WERI-Rb-1 (cell line): ENCODE measurements at regions not wholly inside any gene's neighbourhood (a gene's known extent, or its start where the extent isn't known, plus 50 kb on each side); places are given as distances from the start of the nearest gene placed in this dataset.
A peak's percentile ranks its signal among the peaks of the same experiment; 100 is the strongest.
"Not testable (repeated sequence)": the region's sequence is repeated elsewhere in the genome, so short reads cannot be mapped to it uniquely, and the experiment has no call there.

Source experiments
- DNase-seq: peaks from one replicate; pipeline ENCODE4 v3.0.0-alpha.2; 2020
- H3K27ac ChIP-seq: fragments of 250-450 bp; sonication (Bioruptor Pico); 2 replicates; pipeline ENCODE4 v1.5.1; 2020; ENCODE audit warnings: mild to moderate bottlenecking, moderate library complexity
- H3K27me3 ChIP-seq: fragments of 250-450 bp; sonication (Bioruptor Pico); 2 replicates; pipeline ENCODE4 v1.5.1; 2021; ENCODE audit warnings: mild to moderate bottlenecking, low read depth, moderate library complexity; ENCODE audit not compliant: insufficient read depth, severe bottlenecking
- H3K36me3 ChIP-seq: fragments of 250-450 bp; sonication (Bioruptor Pico); 2 replicates; pipeline ENCODE4 v1.5.1; 2020; ENCODE audit warnings: mild to moderate bottlenecking, moderate library complexity
- H3K4me3 ChIP-seq: 2 replicates; pipeline ENCODE4 v1.5.1; 2011; ENCODE audit warnings: low read depth, mild to moderate bottlenecking, control low read depth, low read length
- H3K9me3 ChIP-seq: fragments of 250-450 bp; sonication (Bioruptor Pico); 2 replicates; pipeline ENCODE4 v1.5.1; 2021; ENCODE audit warnings: mild to moderate bottlenecking, moderate library complexity; ENCODE audit not compliant: severe bottlenecking
- TF ChIP-seq, protein P1 (sequence below): IDR thresholded peaks from 2 replicates; pipeline ENCODE4 v1.5.1; 2011; ENCODE audit warnings: low read depth, mild to moderate bottlenecking, control low read depth, inconsistent platforms, low read length

DNA sequence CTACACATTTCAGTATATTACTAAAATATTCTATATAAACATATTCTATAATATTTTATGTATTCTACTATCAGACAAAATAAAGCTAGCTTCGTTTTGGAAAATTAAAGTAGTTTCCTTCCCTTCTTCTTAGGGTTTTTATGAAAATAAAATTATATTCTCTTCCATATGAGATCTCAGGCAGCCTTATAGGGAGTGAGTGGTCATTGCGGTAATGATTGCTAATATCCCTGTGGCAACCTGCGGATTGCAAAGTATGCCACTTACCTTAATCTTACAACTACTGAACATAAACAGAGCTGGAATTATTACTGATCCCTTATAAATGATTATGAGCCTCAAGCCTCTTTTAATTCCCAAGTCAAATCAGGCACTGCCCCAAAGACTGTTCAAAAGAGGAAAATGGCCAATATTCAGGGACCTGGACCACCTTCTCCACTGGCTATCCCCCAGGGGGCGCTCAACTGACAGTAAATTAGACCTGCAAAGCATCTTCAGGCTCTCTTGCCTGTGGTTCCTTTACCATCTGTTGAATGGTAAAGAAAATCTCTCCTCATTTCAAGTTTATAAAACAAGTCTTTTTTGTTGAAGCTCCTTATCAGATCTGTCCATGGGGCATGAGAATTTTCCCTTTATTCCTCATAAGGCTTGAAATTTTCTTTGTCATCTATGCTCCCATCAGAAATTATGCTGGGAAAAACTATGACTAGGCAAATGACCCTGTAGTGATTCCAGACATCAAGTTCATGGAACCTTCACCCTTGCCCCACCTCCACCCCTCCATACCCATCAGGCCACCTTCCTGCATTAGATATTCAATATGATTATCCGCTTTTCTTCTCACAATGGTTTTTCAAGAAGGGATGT is 163.9 kb downstream of the CEMIP2 start:
- H3K27me3 ChIP-seq = no peaks in the 10 kb centered on the region
- H3K27ac ChIP-seq = no peak overlapping the region
- H3K9me3 ChIP-seq = no peaks in the 10 kb centered on the region
- H3K36me3 ChIP-seq = no peaks in the 10 kb centered on the region
- peak; percentile 79 for DNase-seq
- no peak overlapping the region for H3K4me3 ChIP-seq
- TF ChIP-seq, protein P1, sequence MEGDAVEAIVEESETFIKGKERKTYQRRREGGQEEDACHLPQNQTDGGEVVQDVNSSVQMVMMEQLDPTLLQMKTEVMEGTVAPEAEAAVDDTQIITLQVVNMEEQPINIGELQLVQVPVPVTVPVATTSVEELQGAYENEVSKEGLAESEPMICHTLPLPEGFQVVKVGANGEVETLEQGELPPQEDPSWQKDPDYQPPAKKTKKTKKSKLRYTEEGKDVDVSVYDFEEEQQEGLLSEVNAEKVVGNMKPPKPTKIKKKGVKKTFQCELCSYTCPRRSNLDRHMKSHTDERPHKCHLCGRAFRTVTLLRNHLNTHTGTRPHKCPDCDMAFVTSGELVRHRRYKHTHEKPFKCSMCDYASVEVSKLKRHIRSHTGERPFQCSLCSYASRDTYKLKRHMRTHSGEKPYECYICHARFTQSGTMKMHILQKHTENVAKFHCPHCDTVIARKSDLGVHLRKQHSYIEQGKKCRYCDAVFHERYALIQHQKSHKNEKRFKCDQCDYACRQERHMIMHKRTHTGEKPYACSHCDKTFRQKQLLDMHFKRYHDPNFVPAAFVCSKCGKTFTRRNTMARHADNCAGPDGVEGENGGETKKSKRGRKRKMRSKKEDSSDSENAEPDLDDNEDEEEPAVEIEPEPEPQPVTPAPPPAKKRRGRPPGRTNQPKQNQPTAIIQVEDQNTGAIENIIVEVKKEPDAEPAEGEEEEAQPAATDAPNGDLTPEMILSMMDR = peak; percentile 75

DNA sequence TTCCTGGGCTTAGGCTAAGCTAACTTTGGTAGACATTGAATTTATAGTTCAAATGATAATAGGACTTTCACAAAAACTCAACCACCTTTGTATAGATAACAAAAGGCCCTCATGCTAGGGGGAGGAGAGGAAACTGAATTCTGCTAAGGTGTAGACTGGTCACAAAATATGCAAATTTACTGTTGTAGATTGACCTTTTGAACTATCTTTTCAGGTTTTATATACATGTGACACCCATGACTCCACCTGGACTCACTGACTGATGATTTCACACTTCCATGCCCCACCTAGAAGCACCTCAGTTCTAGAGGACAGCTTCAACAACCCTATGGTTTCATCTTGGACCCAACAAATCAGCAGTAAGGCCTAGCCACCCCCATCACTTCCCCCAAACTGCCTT is 165.7 kb downstream of the CEMIP2 start:
- no peak overlapping the region for H3K27ac ChIP-seq

DNA sequence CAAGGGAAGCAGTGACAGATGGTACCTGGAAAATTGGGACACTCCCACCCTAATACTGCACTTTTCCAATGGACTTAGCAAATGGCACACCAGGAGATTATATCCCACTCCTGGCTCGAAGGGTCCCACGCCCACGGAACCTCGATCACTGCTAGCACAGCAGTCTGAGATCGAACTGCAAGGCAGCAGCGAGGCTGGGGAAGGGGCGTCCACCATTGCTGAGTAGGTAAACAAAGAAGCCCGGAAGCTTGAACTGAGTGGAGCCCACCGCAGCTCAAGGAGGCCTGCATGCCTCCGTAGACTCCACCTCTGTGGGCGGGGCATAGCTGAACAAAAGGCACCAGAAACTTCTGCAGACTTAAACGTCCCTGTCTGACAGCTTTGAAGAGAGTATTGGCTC is 172.6 kb downstream of the CEMIP2 start:
- not testable (repeated sequence) for H3K4me3 ChIP-seq, H3K27me3 ChIP-seq, H3K27ac ChIP-seq, H3K36me3 ChIP-seq, DNase-seq, H3K9me3 ChIP-seq

More for the DNA sequence above, 165.7 kb downstream of the CEMIP2 start:
- H3K27me3 ChIP-seq = no peaks in the 10 kb centered on the region
- no peak for DNase-seq
- no peak overlapping the region for H3K4me3 ChIP-seq
- TF ChIP-seq, protein P1 = no peak
- no peaks in the 10 kb centered on the region for H3K9me3 ChIP-seq
- no peaks in the 10 kb centered on the region for H3K36me3 ChIP-seq

DNA sequence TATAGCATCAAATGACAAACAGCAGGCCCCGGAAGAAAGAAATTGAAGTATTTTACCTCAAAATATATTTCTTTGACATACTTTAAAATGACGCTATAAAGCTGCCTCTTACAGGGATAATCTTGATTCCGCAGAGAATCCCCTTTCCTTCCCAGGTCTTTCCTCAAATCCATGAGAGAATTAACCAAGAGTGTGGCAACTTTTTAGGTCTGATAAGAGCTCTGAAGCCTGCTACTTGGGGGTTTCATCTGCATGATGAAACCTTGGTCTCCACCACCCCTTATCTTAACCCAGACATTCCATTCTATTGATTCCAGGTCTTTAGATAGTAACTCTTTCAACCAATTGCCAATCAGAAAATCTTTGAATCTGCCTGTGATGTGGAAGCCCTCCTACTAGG is 173.8 kb downstream of the CEMIP2 start:
- Histone ChIP-seq H3K36me3 (no peaks in the 10 kb centered on the region), H3K9me3 (no peaks in the 10 kb centered on the region), H3K27ac (no peak overlapping the region), H3K27me3 (no peaks in the 10 kb centered on the region), H3K4me3 (no peak overlapping the region)
- DNase-seq = no peak
- TF ChIP-seq, protein P1 = no peak

DNA sequence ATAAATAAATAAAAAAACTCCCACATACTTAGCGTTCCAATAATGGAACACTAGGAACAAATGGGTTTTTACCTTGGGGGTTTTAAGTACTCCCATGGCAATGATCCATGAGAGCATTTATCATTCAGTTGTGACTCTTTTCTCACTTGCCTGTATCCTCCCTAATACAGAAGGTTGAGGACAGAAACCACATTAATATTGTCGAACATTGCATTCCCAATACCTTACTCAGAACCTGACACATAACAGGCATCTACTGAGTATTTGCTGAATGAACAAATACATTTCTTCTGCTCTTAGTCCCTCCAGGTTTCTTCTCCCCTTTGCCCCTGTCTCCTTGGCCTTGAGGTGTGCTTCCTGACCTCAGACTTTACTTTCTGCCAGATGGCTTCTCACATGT is 175.9 kb downstream of the CEMIP2 start:
- no peak for DNase-seq
- H3K27me3 ChIP-seq = no peaks in the 10 kb centered on the region
- no peak overlapping the region for H3K4me3 ChIP-seq
- H3K27ac ChIP-seq = no peak overlapping the region
- H3K9me3 ChIP-seq = no peaks in the 10 kb centered on the region
- TF ChIP-seq, protein P1 = no peak
- no peaks in the 10 kb centered on the region for H3K36me3 ChIP-seq

DNA sequence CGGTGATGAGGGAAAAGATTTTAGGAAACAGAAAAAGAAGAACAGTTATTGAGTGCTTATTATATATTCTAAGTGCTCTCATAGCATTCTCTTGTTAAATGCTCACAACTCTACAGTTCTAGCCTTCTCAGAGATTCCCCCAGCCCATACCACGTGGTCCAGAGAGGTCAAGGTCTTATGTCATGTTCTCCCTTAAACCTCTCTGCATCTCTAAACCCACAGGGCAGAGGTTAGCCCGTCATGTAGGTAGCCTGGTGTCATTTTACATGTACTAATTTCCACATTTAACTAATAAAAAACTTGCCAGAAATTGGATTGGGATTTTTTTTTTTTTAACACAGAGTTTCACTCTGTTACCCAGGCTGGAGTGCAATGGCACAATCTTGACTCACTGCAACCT is 178.0 kb downstream of the CEMIP2 start:
- TF ChIP-seq, protein P1 = no peak
- no peak overlapping the region for H3K27ac ChIP-seq
- no peak overlapping the region for H3K4me3 ChIP-seq
- no peaks in the 10 kb centered on the region for H3K9me3 ChIP-seq
- no peaks in the 10 kb centered on the region for H3K27me3 ChIP-seq
- DNase-seq = no peak
- no peaks in the 10 kb centered on the region for H3K36me3 ChIP-seq
